ENCODE measurements at regions not wholly inside any gene's neighbourhood (a gene's known extent, or its start where the extent isn't known, plus 50 kb on each side); places are given as distances from the start of the nearest gene placed in this dataset.

DNA sequence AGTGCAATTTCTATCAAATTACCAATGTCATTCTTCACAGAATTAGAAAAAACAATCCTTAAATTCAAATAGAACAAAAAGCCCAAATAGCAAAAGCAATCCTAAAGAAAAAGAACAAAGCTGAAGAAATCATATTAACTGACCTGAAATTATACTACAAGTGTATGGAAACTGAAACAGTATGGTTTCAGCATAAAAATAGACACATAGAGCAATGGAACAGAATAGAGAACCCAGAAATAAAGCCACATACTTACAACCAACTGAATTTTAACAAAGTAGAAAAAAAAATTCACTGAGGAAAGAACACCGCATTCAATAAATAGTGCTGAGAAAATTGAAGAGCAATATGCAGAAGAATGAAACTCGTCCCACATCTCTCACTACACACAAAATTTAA, 142.0 kb upstream of the CHRM2 start:
- TF ChIP-seq CTCF (IDR thresholded peaks at IDR 0.05; ENCODE audit: extremely low read depth in 1 of 2, insufficient read depth in 1 of 2, low read depth in 1 of 2, low read length in 2 of 2) (no peak), POLR2A (IDR thresholded peaks at IDR 0.05; ENCODE audit: low read depth, low read length) (no peak), POLR2AphosphoS5 (IDR thresholded peaks at IDR 0.05; ENCODE audit: insufficient read depth, low read depth, low read length) (no peak), MAX (IDR thresholded peaks at IDR 0.05; ENCODE audit: insufficient read depth, insufficient read length) (no peak)

Measured in endothelial cell of umbilical vein (primary cell).